Type B pancreatic cell (in vitro differentiated cells): ENCODE measurements at regions not wholly inside any gene's neighbourhood (a gene's known extent, or its start where the extent isn't known, plus 50 kb on each side); places are given as distances from the start of the nearest gene placed in this dataset.

ENCODE experiments used
- DNase-seq: peaks from one replicate; pipeline ENCODE4 v3.0.0; 2021; ENCODE audit warnings: mixed read lengths; ENCODE audit not compliant: unreplicated experiment; ENCODE audit errors: extremely low spot score
- H3K27ac Mint-ChIP-seq: 2 replicates; pipeline ENCODE4 v1.8.0; 2021; ENCODE audit warnings: mild to moderate bottlenecking, mixed read lengths
- H3K27me3 Mint-ChIP-seq: 2 replicates; pipeline ENCODE4 v1.8.0; 2021; ENCODE audit warnings: mixed read lengths
- H3K36me3 Mint-ChIP-seq: 2 replicates; pipeline ENCODE4 v1.8.0; 2021; ENCODE audit warnings: mixed read lengths
- H3K4me1 Mint-ChIP-seq: one replicate; pipeline ENCODE4 v1.8.0; 2021; ENCODE audit warnings: mixed read lengths; ENCODE audit not compliant: unreplicated experiment
- H3K4me3 Mint-ChIP-seq: 2 replicates; pipeline ENCODE4 v1.8.0; 2021; ENCODE audit warnings: mild to moderate bottlenecking, mixed read lengths
- H3K9me3 Mint-ChIP-seq: 2 replicates; pipeline ENCODE4 v1.8.0; 2021; ENCODE audit warnings: mixed read lengths
- CTCF ChIP-seq: fragments of 200-600 bp; sonication (generic); conservative IDR thresholded peaks from 2 replicates; pipeline ENCODE4 v1.5.0; 2021; ENCODE audit warnings: antibody characterized with exemption, mild to moderate bottlenecking

- Mint-ChIP-seq H3K4me1 (no peaks in the 10 kb centered on the region), H3K27ac (no peak overlapping the region), H3K9me3 (no peaks in the 10 kb centered on the region), H3K27me3 (peaks cover 14% of the 10 kb centered on the region), H3K4me3 (no peak overlapping the region), H3K36me3 (no peaks in the 10 kb centered on the region)
- DNase-seq = no peak
- TF ChIP-seq CTCF = no peak
Observed at GRCh38 chr4:13833171-13833804, 205.8 kb upstream of the BOD1L1 start.

- peaks cover 6% of the 10 kb centered on the region for H3K4me1 Mint-ChIP-seq
- H3K4me3 Mint-ChIP-seq = no peak overlapping the region
- no peak overlapping the region for H3K27ac Mint-ChIP-seq
- no peak for TF ChIP-seq CTCF
- DNase-seq = no peak
- no peaks in the 10 kb centered on the region for H3K36me3 Mint-ChIP-seq
- peaks cover 6% of the 10 kb centered on the region for H3K27me3 Mint-ChIP-seq
- H3K9me3 Mint-ChIP-seq = no peaks in the 10 kb centered on the region
Observed at GRCh38 chr4:13836946-13837912, 209.7 kb upstream of the BOD1L1 start.

GRCh38 chr4:13840502-13841190 is 213.1 kb upstream of the BOD1L1 start:
- no peak for TF ChIP-seq CTCF
- H3K27ac Mint-ChIP-seq = no peak overlapping the region
- DNase-seq = no peak

GRCh38 chr4:13844740-13845139 is 217.2 kb upstream of the BOD1L1 start:
- Mint-ChIP-seq H3K4me1 (peaks cover 8% of the 10 kb centered on the region), H3K27me3 (peaks cover 9% of the 10 kb centered on the region), H3K4me3 (no peak overlapping the region), H3K27ac (no peak overlapping the region), H3K36me3 (no peaks in the 10 kb centered on the region), H3K9me3 (peaks cover 5% of the 10 kb centered on the region)
- DNase-seq = no peak
- no peak for TF ChIP-seq CTCF

More at GRCh38 chr4:13840502-13841190, 213.1 kb upstream of the BOD1L1 start:
- Mint-ChIP-seq H3K9me3 (no peaks in the 10 kb centered on the region), H3K36me3 (no peaks in the 10 kb centered on the region), H3K4me1 (peaks cover 6% of the 10 kb centered on the region), H3K4me3 (no peak overlapping the region), H3K27me3 (peaks cover 9% of the 10 kb centered on the region)

GRCh38 chr4:13849778-13850177 is 222.3 kb upstream of the BOD1L1 start:
- no peak for DNase-seq
- no peaks in the 10 kb centered on the region for H3K36me3 Mint-ChIP-seq
- H3K27ac Mint-ChIP-seq = no peak overlapping the region
- H3K4me1 Mint-ChIP-seq = peaks cover 7% of the 10 kb centered on the region
- H3K27me3 Mint-ChIP-seq = no peaks in the 10 kb centered on the region
- H3K4me3 Mint-ChIP-seq = no peak overlapping the region
- peaks cover 10% of the 10 kb centered on the region for H3K9me3 Mint-ChIP-seq
- TF ChIP-seq CTCF = no peak
